CD4-positive, alpha-beta T cell (primary cell): ENCODE measurements at regions not wholly inside any gene's neighbourhood (a gene's known extent, or its start where the extent isn't known, plus 50 kb on each side); places are given as distances from the start of the nearest gene placed in this dataset.

Experiments used
- ATAC-seq: fragments of 200-7000 bp; cut with Tn5 transposase; one replicate; pipeline ENCODE4 v1.10.0; 2022; ENCODE audit warnings: mild to moderate bottlenecking; ENCODE audit not compliant: poor library complexity
- CTCF ChIA-PET: fragments of 350-600 bp; sonication (Branson Sonifier 250); formaldehyde crosslinking; loops from one replicate; lab custom pipeline; 2021; ENCODE audit warnings: antibody characterized with exemption, inconsistent platforms; lab: Charles Lee
- POLR2A ChIA-PET: fragments of 350-600 bp; sonication (Branson Sonifier 250); formaldehyde crosslinking; loops from one replicate; lab custom pipeline; 2021; ENCODE audit warnings: antibody characterized with exemption, inconsistent platforms; lab: Charles Lee
- DNase-seq, 14 experiments: peaks; one replicate each; pipeline ENCODE4 v3.0.0-alpha.2; 2013 to 2020; ENCODE audit warnings: mixed read lengths in 2 of 14
- H3K27ac ChIP-seq, 2 donors: one replicate each; pipeline versions ENCODE4 v1.5.1 to v1.7.0; 2013; ENCODE audit warnings: low read length in 2 of 2, low read depth in 1 of 2, mild to moderate bottlenecking in 1 of 2
- H3K27me3 ChIP-seq, 2 experiments: 1 replicate in 1 of 2; 2 replicates in 1 of 2; pipeline versions ENCODE4 v1.6.1 to v1.7.0; 2013; ENCODE audit warnings: low read length in 2 of 2, control low read depth in 1 of 2, mild to moderate bottlenecking in 1 of 2, moderate library complexity in 1 of 2; ENCODE audit not compliant: insufficient read depth in 2 of 2, control insufficient read depth in 1 of 2
- H3K36me3 ChIP-seq: one replicate; pipeline ENCODE4 v1.6.1; 2013; ENCODE audit warnings: low read length, control low read depth; ENCODE audit not compliant: insufficient read depth
- H3K4me1 ChIP-seq: one replicate; pipeline ENCODE4 v1.6.1; 2013; ENCODE audit warnings: low read length, control low read depth; ENCODE audit not compliant: insufficient read depth
- H3K4me3 ChIP-seq: one replicate; pipeline ENCODE4 v1.5.1; 2013; ENCODE audit warnings: mild to moderate bottlenecking, low read length, moderate library complexity
- H3K9me3 ChIP-seq, 2 experiments: 1 replicate in 1 of 2; 2 replicates in 1 of 2; pipeline versions ENCODE4 v1.6.1 to v1.7.0; 2013; ENCODE audit warnings: low read length in 2 of 2, mild to moderate bottlenecking in 2 of 2, control low read depth in 1 of 2, moderate library complexity in 1 of 2; ENCODE audit not compliant: control insufficient read depth in 1 of 2, insufficient read depth in 1 of 2
- H3K27ac Mint-ChIP-seq: one replicate; pipeline ENCODE4 v1.8.0; 2020; ENCODE audit warnings: mixed read lengths
- H3K27me3 Mint-ChIP-seq: one replicate; pipeline ENCODE4 v1.8.0; 2021; ENCODE audit warnings: mixed read lengths
- H3K36me3 Mint-ChIP-seq: one replicate; pipeline ENCODE4 v1.8.0; 2021; ENCODE audit warnings: low read depth, mixed read lengths
- H3K4me1 Mint-ChIP-seq: one replicate; pipeline ENCODE4 v1.8.0; 2021; ENCODE audit warnings: low read depth, mixed read lengths
- H3K4me3 Mint-ChIP-seq: one replicate; pipeline ENCODE4 v1.8.0; 2020; ENCODE audit warnings: mild to moderate bottlenecking, mixed read lengths
- H3K9me3 Mint-ChIP-seq: one replicate; pipeline ENCODE4 v1.8.0; 2020; ENCODE audit warnings: mixed read lengths
- intact Hi-C, 2 experiments: fragments of 100-400 bp; cut with DNase I in 1 of 2; cut with micrococcal nuclease in 1 of 2; formaldehyde crosslinking; loops; one replicate each; pipeline versions ENCODE4 v1.15.1 to v1.9.0; 2023 to 2025; cut with DNase I, micrococcal nuclease
- TF ChIP-seq, protein P1 (sequence below): fragments of 200-600 bp; IDR thresholded peaks from one replicate; pipeline ENCODE4 v1.8.0; 2022; ENCODE audit warnings: antibody characterized with exemption, mild to moderate bottlenecking

DNA sequence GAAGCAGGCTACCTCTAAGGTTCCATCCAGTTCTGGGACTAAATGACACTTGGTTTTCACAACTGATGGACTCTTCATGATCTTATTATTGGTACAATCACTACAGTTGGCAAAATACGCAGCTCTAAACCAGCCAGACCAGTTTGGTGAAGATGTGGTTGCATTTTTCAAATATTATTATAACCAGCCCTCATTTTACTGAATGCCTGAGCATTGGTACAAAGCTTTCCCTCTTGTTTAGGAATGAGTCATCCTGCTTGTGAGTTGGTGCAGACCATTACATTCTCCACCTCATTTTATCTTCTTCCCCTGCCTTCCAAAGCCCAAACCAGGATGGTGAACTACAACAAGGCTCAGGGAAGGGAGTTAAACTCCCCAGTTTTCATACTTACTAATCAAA, 223.1 kb downstream of the KDR start:
- DNase-seq (no peak), ATAC-seq (no peak)
- Mint-ChIP-seq H3K9me3 (peaks cover 3% of the 10 kb centered on the region), H3K4me1 (no peaks in the 10 kb centered on the region), H3K36me3 (no peaks in the 10 kb centered on the region), H3K27me3 (no peaks in the 10 kb centered on the region), H3K4me3 (no peak overlapping the region), H3K27ac (no peak overlapping the region)
- CTCF ChIA-PET, result interaction anchor here (1.1 kb wide), 1 partner anchor 13 kb away, joined by 3 read pairs; no protein-coding TSS in a partner anchor
- TF ChIP-seq, protein P1, sequence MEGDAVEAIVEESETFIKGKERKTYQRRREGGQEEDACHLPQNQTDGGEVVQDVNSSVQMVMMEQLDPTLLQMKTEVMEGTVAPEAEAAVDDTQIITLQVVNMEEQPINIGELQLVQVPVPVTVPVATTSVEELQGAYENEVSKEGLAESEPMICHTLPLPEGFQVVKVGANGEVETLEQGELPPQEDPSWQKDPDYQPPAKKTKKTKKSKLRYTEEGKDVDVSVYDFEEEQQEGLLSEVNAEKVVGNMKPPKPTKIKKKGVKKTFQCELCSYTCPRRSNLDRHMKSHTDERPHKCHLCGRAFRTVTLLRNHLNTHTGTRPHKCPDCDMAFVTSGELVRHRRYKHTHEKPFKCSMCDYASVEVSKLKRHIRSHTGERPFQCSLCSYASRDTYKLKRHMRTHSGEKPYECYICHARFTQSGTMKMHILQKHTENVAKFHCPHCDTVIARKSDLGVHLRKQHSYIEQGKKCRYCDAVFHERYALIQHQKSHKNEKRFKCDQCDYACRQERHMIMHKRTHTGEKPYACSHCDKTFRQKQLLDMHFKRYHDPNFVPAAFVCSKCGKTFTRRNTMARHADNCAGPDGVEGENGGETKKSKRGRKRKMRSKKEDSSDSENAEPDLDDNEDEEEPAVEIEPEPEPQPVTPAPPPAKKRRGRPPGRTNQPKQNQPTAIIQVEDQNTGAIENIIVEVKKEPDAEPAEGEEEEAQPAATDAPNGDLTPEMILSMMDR, result no peak
- Histone ChIP-seq H3K4me3 (no peak overlapping the region), H3K4me1 (no peaks in the 10 kb centered on the region), H3K9me3 (no peaks in the 10 kb centered on the region), H3K27me3 (no peaks in the 10 kb centered on the region), H3K36me3 (no peaks in the 10 kb centered on the region), H3K27ac (no peak overlapping the region)
- POLR2A ChIA-PET, result no interaction called here
- intact Hi-C loops, result no loop called here

DNA sequence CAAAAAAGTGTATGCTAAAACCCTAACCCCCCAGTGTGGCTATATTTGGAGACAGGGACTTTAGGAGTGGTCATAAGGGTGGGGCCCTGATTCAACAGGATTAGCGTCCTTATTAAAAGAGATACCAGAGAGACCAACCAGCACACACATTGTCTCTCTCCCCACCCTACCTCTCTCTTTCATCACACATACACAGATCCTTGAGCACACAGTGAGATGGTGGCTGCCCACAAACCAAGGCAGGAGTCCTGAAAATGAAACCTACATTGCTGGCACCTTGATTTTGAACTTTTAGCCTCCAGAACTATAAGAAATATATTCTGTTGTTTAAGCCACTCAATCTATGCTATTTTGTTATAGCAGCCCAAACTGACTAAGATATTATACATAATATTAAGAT, 224.2 kb downstream of the KDR start:
- no peaks in the 10 kb centered on the region for H3K36me3 Mint-ChIP-seq
- Histone ChIP-seq H3K4me3 (no peak overlapping the region), H3K27me3 (no peaks in the 10 kb centered on the region), H3K27ac (no peak overlapping the region), H3K9me3 (no peaks in the 10 kb centered on the region), H3K4me1 (no peaks in the 10 kb centered on the region), H3K36me3 (no peaks in the 10 kb centered on the region)
- H3K9me3 Mint-ChIP-seq, result peaks cover 1% of the 10 kb centered on the region
- DNase-seq (no peak), ATAC-seq (no peak)
- ChIA-PET POLR2A (no interaction called here), CTCF (no interaction called here)
- intact Hi-C loops, result no loop called here
- no peaks in the 10 kb centered on the region for H3K27me3 Mint-ChIP-seq
- H3K27ac Mint-ChIP-seq, result no peak overlapping the region
- no peak overlapping the region for H3K4me3 Mint-ChIP-seq
- TF ChIP-seq, protein P1, result no peak
- no peaks in the 10 kb centered on the region for H3K4me1 Mint-ChIP-seq

DNA sequence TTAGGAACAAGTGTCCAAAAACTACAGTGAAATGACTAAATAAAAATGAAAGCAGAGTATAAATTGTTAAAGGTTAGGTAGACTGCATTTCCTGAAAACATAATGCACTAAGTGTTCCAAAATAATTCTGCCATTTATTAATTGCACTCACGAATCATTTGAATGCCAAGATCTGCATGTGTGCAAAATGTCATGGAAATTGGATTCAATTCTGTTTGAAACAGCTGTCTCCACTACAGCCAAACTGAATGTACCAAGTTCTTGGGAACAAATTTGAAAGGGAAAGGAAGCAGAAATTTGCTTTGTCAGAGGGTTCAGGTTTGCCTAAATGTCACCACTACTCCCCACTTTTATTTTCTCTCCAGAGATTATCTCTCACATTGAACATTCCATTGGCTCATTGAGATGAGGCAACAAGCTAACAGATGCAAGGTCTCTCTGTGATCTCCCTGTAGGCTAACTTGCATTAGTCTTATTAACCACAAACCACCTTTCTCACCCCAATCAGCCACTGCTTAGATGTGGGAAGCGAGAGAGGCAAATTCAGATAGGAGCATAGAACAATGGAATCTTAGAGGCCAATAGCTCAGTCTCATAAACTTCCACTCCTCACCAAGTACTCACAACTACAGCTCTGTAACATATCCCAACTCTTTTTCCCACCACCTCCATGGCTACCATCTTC, 226.6 kb downstream of the KDR start:
- CTCF ChIA-PET, result no interaction called here

More for the DNA sequence above, 226.6 kb downstream of the KDR start:
- Mint-ChIP-seq H3K9me3 (no peaks in the 10 kb centered on the region), H3K36me3 (no peaks in the 10 kb centered on the region), H3K27ac (no peak overlapping the region), H3K4me3 (no peak overlapping the region), H3K27me3 (no peaks in the 10 kb centered on the region), H3K4me1 (no peaks in the 10 kb centered on the region)
- H3K27me3 ChIP-seq, result no peaks in the 10 kb centered on the region
- H3K4me1 ChIP-seq, result no peaks in the 10 kb centered on the region
- H3K36me3 ChIP-seq, result no peaks in the 10 kb centered on the region
- POLR2A ChIA-PET, result no interaction called here
- H3K9me3 ChIP-seq, result no peaks in the 10 kb centered on the region
- no peak overlapping the region for H3K4me3 ChIP-seq
- DNase-seq, result no peak
- ATAC-seq, result no peak
- H3K27ac ChIP-seq, result no peak overlapping the region
- intact Hi-C loops, result no loop called here
- TF ChIP-seq, protein P1, result no peak
